Spinal cord (tissue), 9 donors: ENCODE measurements at regions not wholly inside any gene's neighbourhood (a gene's known extent, or its start where the extent isn't known, plus 50 kb on each side); places are given as distances from the start of the nearest gene placed in this dataset.

Experiments used
- DNase-seq, 6 donors: peaks; one replicate each; pipeline versions ENCODE4 v3.0.0 to v3.0.0-alpha.2; 2013 to 2015; ENCODE audit warnings: low spot score in 6 of 6, low read depth in 4 of 6
- H3K27ac ChIP-seq: one replicate; pipeline ENCODE4 v1.5.1; 2013; ENCODE audit warnings: low read depth, low read length, control low read depth
- H3K27me3 ChIP-seq: one replicate; pipeline ENCODE4 v1.6.1; 2013; ENCODE audit warnings: low read length; ENCODE audit not compliant: control insufficient read depth, insufficient read depth
- H3K36me3 ChIP-seq: one replicate; pipeline ENCODE4 v1.6.1; 2013; ENCODE audit warnings: low read length; ENCODE audit not compliant: control insufficient read depth, insufficient read depth
- H3K4me1 ChIP-seq: one replicate; pipeline ENCODE4 v1.6.1; 2013; ENCODE audit warnings: low read length; ENCODE audit not compliant: control insufficient read depth, insufficient read depth
- H3K4me3 ChIP-seq: one replicate; pipeline ENCODE4 v1.5.1; 2013; ENCODE audit warnings: low read depth, low read length, control low read depth
- H3K9me3 ChIP-seq: one replicate; pipeline ENCODE4 v1.6.1; 2013; ENCODE audit warnings: low read length; ENCODE audit not compliant: control insufficient read depth, insufficient read depth
- WGBS: methylation state at CpG from one replicate; pipeline ENCODE4 v1.1.5; 2013; ENCODE audit warnings: missing lambda C conversion rate; ENCODE audit not compliant: insufficient coverage; 5-methylcytosine and 5-hydroxymethylcytosine counted together
- donor health status: healthy.

- WGBS = 100% methylated on average over 1 of the region's 6 CpGs
- peaks cover 2% of the 10 kb centered on the region for H3K4me1 ChIP-seq
- H3K27ac ChIP-seq = peak overlapping the region; percentile 42
- H3K36me3 ChIP-seq = no peaks in the 10 kb centered on the region
- no peaks in the 10 kb centered on the region for H3K9me3 ChIP-seq
- no peaks in the 10 kb centered on the region for H3K27me3 ChIP-seq
- peak in 2 of 6 donors; percentile 13 to 69 for DNase-seq
- H3K4me3 ChIP-seq = no peak overlapping the region
Measured at GRCh38 chr4:13903901-13904300, 276.4 kb upstream of the BOD1L1 start.

GRCh38 chr4:13905543-13905942 lies 278.0 kb upstream of the BOD1L1 start:
- H3K27ac ChIP-seq = no peak overlapping the region
- 97% methylated on average over 5 of the region's 5 CpGs for WGBS
- no peaks in the 10 kb centered on the region for H3K4me1 ChIP-seq
- H3K36me3 ChIP-seq = no peaks in the 10 kb centered on the region
- no peak overlapping the region for H3K4me3 ChIP-seq
- no peaks in the 10 kb centered on the region for H3K27me3 ChIP-seq
- DNase-seq = no peak
- H3K9me3 ChIP-seq = no peaks in the 10 kb centered on the region

- Histone ChIP-seq H3K9me3 (no peaks in the 10 kb centered on the region), H3K27me3 (no peaks in the 10 kb centered on the region), H3K36me3 (no peaks in the 10 kb centered on the region), H3K4me1 (no peaks in the 10 kb centered on the region), H3K27ac (no peak overlapping the region), H3K4me3 (no peak overlapping the region)
- no CpG with 5 or more reads among the region's 3 CpGs for WGBS
- DNase-seq = no peak
Measured at GRCh38 chr4:13906727-13907126, 279.2 kb upstream of the BOD1L1 start.

- WGBS = no CpG with 5 or more reads among the region's 1 CpG
- Histone ChIP-seq H3K4me1 (no peaks in the 10 kb centered on the region), H3K36me3 (no peaks in the 10 kb centered on the region), H3K9me3 (no peaks in the 10 kb centered on the region), H3K4me3 (no peak overlapping the region), H3K27me3 (no peaks in the 10 kb centered on the region), H3K27ac (no peak overlapping the region)
- no peak for DNase-seq
Measured at GRCh38 chr4:13907255-13907751, 279.8 kb upstream of the BOD1L1 start.

- Histone ChIP-seq H3K36me3 (no peaks in the 10 kb centered on the region), H3K9me3 (no peaks in the 10 kb centered on the region), H3K4me3 (no peak overlapping the region), H3K27me3 (no peaks in the 10 kb centered on the region), H3K27ac (no peak overlapping the region), H3K4me1 (no peaks in the 10 kb centered on the region)
- no CpG with 5 or more reads among the region's 2 CpGs for WGBS
- no peak for DNase-seq
Measured at GRCh38 chr4:13908455-13908854, 280.9 kb upstream of the BOD1L1 start.

- peak in 1 of 6 donors; percentile 59 for DNase-seq
- H3K4me1 ChIP-seq = no peaks in the 10 kb centered on the region
Measured at GRCh38 chr4:13910556-13910955, 283.0 kb upstream of the BOD1L1 start.

GRCh38 chr4:13911256-13911655 lies 283.7 kb upstream of the BOD1L1 start:
- Histone ChIP-seq H3K4me3 (no peak overlapping the region), H3K36me3 (no peaks in the 10 kb centered on the region), H3K9me3 (no peaks in the 10 kb centered on the region), H3K4me1 (no peaks in the 10 kb centered on the region), H3K27ac (no peak overlapping the region), H3K27me3 (no peaks in the 10 kb centered on the region)
- no peak for DNase-seq

More at GRCh38 chr4:13910556-13910955, 283.0 kb upstream of the BOD1L1 start:
- no peaks in the 10 kb centered on the region for H3K9me3 ChIP-seq
- H3K27me3 ChIP-seq = no peaks in the 10 kb centered on the region
- no peaks in the 10 kb centered on the region for H3K36me3 ChIP-seq
- no peak overlapping the region for H3K4me3 ChIP-seq
- no peak overlapping the region for H3K27ac ChIP-seq

- no peaks in the 10 kb centered on the region for H3K27me3 ChIP-seq
- H3K9me3 ChIP-seq = no peaks in the 10 kb centered on the region
- no peak overlapping the region for H3K27ac ChIP-seq
- no peak overlapping the region for H3K4me3 ChIP-seq
- no peak for DNase-seq
- H3K4me1 ChIP-seq = no peaks in the 10 kb centered on the region
- no peaks in the 10 kb centered on the region for H3K36me3 ChIP-seq
- WGBS = no CpG with 5 or more reads among the region's 2 CpGs
Measured at GRCh38 chr4:13912436-13912925, 285.0 kb upstream of the BOD1L1 start.

GRCh38 chr4:13912966-13913365 lies 285.4 kb upstream of the BOD1L1 start:
- no peaks in the 10 kb centered on the region for H3K9me3 ChIP-seq
- no peak overlapping the region for H3K27ac ChIP-seq
- H3K4me3 ChIP-seq = no peak overlapping the region
- no peaks in the 10 kb centered on the region for H3K36me3 ChIP-seq
- H3K4me1 ChIP-seq = no peaks in the 10 kb centered on the region
- no peaks in the 10 kb centered on the region for H3K27me3 ChIP-seq
- DNase-seq = no peak

- no peak overlapping the region for H3K4me3 ChIP-seq
- no CpG with 5 or more reads among the region's 1 CpG for WGBS
- H3K9me3 ChIP-seq = no peaks in the 10 kb centered on the region
- H3K27me3 ChIP-seq = no peaks in the 10 kb centered on the region
- DNase-seq = no peak
- no peak overlapping the region for H3K27ac ChIP-seq
- H3K36me3 ChIP-seq = no peaks in the 10 kb centered on the region
- peaks cover 3% of the 10 kb centered on the region for H3K4me1 ChIP-seq
Measured at GRCh38 chr4:13917015-13917414, 289.5 kb upstream of the BOD1L1 start.
